Suppressor macrophage (primary cell): ENCODE measurements at regions not wholly inside any gene's neighbourhood (a gene's known extent, or its start where the extent isn't known, plus 50 kb on each side); places are given as distances from the start of the nearest gene placed in this dataset.
"Not testable (repeated sequence)": the region's sequence is repeated elsewhere in the genome, so short reads cannot be mapped to it uniquely, and the experiment has no call there.

Source experiments
- DNase-seq, 4 experiments: peaks; one replicate each; pipeline ENCODE4 v3.0.0-alpha.2; 2020 to 2022

DNA sequence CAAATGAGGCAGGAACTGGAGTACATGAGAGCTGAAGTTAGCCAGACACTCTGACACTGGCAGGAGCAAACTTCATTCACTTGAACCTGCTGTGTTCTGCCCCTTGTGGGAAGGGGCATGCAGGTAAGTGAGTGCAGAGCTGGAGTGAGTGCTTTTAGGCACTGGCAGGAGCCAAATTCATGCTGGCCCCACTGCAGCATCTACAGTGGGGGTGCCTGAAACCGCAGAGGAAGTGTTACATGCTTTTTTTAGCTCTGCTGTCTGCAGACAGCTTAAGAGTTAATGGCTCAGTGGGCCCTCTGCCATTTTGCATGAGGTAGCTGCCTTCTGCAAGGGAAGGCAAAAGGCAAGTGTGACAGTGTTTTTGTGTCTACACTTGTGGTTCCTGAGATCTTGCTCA lies 167.9 kb upstream of the SYNCRIP start:
- no peak for DNase-seq

DNA sequence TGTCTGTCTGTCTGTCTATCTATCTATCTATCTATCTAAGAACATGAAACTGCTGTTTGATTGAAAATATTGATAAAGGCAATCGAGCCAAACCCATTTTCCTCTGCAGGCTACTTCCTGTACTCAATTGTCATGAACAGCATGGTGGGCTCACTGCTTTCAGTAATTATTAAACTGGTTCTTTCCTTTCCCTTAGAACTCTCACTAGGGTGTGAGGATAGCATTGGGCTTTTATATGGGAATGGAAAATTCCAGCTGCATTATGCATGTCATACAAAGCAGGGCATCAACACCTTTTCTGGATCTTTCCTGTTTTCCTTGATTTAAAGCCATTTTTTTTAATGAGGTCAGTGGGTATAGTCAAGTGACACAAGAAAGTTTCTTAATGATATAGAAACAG lies 161.0 kb upstream of the SYNCRIP start:
- no peak for DNase-seq

DNA sequence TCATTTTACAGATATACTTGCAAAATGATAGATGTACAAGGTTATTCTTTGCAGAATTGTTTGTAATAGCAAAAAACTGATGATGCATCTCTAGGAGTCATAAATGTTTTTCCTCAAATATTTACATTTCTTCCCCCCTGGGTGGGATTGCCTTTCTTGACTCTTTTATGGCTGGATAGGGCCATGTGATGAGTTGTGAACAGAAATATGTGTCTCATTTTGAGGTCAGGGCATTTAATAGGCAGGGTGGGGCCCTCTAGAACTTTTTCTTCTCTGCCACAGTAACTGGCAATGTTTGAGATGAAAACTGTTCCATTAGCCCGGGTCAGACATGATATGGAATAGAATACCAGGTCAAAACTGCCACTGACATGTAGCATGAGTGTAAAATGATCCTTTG lies 159.5 kb upstream of the SYNCRIP start:
- DNase-seq, result no peak

DNA sequence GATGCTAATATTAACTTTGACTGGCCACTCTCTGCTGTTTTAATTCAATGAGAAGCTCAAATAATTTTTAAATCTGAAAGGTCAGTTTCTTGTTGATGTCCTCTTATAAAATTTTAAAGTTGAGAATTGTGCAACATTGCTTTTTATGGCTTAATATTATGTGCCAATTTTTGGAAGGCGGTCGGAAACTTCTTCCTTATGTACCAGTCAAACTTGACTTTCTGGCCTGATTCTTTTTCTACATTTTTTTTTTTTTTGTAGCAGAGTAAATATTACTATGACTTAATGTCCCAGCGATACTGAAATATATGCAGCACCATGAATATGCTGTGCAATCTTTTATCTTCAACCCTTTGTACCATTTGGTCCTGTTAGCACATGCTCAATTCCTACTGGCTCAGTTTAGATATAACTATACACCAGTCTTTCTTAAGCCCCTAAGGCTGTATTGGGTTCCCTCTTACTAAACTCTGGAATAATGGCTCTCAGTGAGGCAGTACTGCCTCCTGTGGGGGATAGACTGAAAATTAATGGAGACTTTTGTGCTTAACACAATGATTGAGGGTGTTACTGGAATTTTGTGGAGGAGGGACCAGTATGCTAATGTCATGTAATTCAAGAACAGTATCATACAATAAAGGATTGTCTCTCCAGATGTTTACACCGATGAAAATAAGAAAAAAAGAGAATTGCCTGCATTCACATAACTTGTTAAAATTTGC lies 156.4 kb upstream of the SYNCRIP start:
- DNase-seq, result peak in 1 of 4 experiments; percentile 4

DNA sequence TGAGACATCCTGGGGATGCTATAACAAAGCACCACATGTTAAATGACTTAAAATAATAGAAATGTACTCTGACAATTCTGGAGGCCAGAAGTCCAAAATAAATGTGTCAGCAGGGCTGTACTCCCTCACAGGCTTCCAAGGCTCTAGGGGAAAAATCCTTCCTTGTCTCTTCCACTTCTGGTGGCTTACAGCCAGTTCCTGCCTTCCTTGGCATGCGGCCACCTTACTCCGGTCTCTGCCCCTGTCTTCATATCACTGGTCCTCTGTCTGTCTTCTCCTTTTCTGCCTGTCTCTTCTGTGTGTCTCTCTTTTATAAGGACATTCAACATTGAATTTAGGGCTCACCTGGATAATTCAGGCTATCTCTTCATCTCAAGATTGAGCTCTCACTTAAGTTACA lies 155.3 kb upstream of the SYNCRIP start:
- no peak for DNase-seq

DNA sequence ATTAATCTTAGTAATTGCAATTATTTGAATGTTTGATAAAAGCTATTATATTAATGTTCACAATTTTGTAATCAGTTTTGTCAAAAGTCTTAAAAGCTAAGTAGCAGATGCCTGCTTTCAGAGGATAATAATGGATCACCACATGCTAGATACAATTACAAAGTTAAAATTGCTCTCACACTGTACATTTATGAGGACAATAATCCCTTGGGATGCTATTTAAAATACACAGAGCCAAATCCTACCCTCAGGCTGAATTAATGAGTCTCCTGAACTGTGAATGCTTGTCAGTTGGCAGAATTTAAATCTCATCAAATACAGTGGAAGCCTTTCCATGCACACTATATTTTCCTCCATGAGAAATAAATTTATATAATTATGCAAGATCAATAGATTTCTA lies 153.3 kb upstream of the SYNCRIP start:
- DNase-seq, result no peak

DNA sequence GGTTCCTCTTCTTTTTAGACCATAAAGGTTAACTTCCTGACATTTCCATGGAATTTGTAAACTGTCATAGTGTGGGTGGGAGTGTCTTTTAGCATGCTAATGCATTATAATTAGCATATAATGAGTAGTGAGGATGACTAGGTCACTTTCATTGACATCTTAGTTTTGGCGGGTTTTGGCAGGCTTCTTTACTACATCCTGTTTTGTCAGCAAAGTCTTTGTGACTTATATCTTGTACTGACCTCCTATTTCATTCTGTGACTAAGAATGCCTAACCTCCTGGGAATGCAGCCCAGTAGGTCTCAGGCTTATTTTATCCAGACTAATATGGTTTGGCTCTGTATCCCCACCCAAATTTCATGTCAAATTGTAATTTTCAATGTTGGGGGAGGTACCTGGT lies 149.6 kb upstream of the SYNCRIP start:
- no peak for DNase-seq

DNA sequence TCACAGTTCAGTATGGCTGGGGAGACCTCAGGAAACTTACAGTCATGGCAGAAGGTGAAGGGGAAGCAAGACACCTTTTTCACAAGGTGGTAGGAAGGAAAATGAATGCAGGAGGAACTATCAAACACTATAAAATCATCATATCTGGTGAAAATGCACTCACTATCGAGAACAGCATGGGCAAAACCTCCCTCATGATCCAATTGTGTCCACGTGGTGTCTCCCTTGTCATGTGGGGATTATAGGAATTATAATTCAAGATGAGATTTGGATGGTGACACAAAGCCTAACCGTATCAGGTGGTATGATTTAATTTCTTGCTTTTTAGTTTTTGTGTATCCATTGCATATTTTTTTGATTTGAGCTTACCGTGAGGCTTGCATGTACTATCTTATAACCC lies 133.2 kb upstream of the SYNCRIP start:
- no peak for DNase-seq

DNA sequence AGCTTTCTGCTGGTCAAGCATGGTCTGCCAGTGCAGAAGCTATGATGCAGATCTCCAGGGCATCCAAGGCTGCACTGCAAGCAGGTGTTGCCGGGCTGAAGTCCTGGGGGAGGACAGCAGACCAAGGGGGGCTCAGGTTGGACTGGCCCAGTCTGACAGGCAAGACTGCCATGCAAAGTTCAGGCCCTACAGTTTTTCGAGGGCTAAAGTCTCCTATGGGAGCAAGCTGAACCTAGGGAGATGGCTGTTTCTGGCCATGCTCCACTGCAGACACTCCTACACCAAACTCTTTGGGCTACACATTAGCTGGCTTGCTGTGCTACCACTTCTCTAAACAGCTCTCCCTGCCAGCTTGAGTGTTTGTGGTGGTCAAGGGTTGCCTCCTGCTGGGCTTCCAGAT lies 130.0 kb upstream of the SYNCRIP start:
- peak in 2 of 4 experiments; percentile 7 to 12 for DNase-seq

DNA sequence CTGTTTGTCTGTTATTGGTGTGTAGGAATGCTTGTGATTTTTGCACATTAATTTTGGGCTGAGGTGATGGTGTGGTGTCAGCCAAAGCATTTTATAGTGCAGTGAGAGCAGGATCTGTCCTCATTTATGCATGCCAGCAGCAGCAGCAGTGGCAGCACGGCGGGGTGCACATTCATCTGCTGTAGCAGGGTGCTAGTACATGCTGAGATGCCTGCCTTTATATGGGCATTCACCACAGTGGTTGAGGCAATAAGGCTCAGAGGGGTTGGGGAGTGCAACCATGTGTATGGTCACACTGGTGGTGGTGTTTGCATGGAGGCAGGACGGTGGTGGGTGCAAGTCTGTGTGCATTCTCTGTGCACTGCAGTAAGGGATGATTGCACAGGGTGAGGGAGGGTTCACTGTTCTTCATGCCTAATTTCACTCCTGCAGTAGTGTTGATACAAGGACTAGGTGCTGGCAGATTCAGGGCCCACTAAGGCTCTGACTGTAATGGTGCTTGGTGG lies 129.3 kb upstream of the SYNCRIP start:
- no peak for DNase-seq

DNA sequence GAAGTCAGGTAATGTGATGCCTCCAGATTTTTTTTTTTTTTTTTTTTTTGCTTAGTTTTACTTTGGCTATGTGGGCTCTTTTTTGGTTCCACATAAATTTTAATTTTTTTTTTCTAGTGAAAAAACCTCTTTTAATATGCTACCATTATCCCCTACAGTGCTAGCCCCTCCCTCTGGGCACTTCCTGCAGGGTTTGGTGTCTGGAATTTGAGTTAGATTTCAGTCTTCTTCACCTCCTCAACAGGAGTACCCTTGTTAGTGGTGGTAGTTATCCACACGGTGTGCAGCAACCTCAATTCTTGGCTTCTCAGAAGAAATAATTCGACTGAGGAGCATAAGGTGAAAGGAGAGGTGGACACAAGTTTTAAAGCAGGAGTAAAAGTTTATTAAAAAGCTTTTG lies 128.8 kb upstream of the SYNCRIP start:
- no peak for DNase-seq

DNA sequence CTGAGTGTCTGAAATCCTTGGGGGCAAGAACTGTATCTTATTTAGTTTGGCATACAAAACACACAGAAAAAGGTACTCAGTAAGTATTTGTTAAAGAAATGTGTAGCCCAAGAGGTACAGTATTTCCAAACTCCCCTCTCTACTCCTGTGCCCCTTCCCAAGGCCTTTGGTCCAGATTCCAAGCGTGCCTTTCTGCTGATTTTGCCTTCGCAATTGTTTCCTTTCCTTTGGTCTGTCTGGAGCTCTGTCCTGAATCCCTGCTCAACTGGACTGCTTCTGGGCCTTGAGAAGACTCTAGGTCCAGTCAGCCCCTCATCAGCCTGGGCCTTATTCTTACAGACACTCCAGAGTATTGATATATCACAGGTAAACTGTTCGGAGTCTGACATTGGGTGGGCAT lies 122.2 kb upstream of the SYNCRIP start:
- no peak for DNase-seq

DNA sequence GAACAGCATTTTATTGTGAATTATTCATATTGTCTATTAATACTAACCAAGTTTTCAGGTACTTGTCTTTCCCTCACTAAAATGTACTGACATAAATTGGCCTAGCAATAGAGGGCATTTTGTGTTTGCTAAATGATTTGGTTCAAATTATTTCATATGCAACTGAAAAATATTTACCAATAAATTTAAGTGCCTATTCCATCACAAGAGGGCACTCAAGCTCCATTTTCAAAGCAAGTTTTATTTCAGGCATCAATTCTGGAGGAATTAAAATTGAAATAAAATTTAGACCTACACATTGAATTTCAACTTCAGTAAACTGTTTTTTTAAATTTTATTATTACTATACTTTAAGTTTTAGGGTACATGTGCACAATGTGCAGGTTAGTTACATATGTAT lies 114.3 kb upstream of the SYNCRIP start:
- DNase-seq, result peak in 2 of 4 experiments; percentile 11 to 22

DNA sequence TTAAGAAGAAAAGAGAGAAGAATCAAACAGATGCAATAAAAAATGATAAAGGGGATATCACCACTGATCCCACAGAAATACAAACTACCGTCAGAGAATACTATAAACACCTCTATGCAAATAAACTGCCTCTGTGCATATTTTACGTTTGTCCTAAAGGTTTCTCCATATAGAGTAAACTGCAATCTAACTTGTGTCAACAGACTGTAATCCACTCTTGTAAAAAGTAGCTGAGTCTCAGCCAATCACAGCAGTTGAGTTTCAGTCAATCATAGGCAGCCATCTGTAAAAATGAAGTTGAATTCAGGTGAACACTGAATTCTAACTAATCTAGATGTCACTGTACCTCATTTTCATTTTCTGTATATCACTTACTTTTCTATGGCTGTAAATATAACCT lies 112.2 kb upstream of the SYNCRIP start:
- no peak for DNase-seq

DNA sequence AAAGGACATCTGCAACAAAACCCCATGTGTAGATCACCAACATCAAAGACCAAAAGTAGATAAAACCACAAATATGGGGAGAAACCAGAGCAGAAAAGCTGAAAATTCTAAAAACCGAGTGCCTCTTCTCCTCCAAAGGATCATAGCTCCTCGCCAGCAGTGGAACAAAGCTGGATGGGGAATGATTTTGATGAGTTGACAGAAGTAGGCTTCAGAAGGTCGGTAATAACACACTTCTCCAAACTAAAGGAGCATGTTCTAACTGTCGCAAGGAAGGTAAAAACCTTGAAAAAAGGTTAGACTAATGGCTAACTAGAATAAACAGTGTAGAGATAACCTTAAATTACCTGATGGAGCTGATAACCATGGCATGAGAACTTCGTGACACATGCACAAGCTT lies 109.9 kb upstream of the SYNCRIP start:
- DNase-seq, result no peak

DNA sequence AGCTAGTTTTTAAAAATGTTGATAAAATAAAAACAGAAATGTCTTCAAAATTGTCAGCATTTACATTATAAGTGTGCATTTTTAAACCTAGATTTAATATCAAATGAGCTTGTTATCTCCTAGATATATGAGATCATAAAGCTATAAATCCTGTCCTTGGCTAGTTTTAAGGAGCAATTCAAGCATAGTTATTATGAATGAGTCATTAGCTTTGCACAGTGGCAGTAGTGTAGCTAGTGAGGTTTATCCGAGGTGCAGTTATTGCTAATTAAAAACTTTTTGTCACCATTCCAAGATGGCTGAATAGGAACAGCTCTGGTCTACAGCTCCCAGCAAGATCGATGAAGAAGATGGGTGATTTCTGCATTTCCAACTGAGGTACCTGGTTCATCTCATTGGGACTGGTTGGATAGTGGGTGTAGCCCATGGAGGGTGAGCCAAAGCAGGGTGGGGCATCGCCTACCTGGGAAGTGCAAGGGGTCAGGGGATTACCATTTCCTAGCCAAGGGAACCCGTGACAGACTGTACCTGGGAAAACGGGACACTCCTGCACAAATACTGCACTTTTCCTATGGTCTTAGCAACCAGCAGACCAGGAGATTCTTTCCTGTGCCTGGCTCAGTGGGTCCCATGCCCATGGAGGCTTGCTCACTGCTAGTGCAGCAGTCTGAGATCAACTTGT lies 108.8 kb upstream of the SYNCRIP start:
- DNase-seq, result no peak

DNA sequence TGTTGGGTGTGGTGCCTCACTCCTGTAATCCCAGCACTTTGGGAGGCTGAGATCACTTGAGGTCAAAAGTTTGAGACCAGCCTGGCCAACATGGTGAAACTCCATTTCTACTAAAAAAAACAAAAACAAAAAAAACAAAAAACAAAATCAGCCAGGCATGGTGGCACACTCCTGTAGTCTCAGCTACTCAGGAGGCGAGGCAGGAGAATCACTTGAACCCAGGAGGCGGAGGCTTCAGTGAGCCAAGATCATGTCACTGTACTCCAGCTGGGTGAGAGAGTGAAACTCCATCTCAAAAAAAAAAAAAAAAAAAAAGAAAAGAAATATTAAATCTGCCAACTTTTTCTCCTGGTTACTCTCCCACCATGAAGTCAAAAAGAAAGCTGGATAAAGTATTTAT lies 107.5 kb upstream of the SYNCRIP start:
- DNase-seq, result not testable (repeated sequence)

DNA sequence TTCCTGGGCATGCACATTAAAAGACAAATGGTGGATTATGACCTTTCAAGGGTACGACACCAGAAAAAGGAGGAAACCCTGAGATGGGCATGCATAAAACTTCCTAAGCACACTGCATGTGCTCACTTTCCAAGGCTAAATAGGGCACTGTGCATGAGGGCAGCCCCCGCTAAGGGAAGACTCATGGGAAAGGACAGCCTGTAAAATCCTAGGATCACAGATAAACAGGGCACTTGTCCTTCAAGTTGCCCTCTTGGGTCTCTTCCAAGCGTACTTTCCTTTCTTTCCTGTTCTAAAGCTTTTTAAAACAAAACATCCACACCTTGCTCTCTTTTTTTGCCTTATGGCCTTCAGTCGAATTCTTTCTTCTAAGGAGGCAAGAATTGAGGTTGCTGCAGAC lies 106.5 kb upstream of the SYNCRIP start:
- no peak for DNase-seq

DNA sequence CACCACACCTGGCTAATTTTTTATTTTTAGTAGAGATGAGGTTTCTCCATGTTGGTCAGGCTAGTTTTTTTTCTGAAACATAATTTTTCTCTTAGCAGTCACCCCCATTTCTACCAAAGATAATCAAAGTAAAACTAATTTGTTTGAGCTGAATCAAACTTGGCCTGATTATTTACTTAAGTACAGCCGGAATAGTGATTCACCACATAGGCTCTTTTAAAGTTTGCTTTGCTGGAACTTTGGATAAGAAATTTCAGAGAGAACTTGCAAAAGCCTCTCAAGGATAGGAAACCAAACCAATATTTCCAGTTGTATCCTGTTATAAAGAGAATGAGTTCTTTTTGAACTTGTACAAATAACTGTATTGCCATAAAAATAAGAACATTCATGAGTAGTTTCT lies 105.0 kb upstream of the SYNCRIP start:
- no peak for DNase-seq

DNA sequence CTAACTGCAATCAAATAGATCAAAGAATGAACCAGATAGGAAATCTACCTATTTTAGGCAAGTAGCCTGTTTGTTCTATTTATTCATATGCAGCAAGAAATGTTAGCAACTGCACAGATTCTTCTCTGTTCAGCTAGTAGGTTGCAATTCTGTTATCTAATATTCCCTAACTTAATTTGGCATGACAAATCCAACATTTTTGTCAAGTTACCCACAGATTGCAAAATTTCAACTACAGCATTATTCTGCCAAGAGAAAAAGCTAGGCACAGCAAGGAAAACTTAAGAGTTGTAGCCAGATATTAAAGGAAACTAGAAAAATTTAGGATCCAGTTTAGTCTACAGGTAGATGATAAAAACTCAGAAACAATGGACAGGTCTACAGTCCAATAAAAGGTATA lies 104.4 kb upstream of the SYNCRIP start:
- DNase-seq, result no peak

DNA sequence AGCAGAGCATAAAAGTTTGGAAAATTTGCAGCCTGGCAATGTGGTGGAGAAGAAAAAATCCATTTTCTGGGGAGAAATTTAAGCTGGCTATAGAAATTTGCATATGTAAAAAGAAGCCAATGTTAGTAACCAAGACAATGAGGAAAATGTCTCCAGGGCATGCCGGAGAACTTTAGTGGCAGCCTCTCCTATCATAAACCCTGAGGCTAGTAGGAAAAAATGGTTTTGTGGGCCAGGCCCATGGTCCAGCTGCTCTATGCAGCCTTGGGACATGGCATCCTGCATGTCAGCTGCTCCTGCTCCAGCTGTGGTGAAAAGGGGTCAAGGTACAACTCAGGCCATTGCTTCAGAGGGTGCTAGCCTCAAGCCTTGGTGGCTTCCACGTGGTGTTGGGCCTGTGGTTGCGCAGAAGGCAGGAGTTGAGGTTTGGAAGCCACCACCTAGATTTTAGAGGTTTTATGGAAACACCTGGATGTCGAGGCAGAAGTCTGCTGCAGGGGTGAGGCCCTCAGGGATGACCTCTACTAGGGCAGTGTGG lies 101.8 kb upstream of the SYNCRIP start:
- DNase-seq, result no peak

DNA sequence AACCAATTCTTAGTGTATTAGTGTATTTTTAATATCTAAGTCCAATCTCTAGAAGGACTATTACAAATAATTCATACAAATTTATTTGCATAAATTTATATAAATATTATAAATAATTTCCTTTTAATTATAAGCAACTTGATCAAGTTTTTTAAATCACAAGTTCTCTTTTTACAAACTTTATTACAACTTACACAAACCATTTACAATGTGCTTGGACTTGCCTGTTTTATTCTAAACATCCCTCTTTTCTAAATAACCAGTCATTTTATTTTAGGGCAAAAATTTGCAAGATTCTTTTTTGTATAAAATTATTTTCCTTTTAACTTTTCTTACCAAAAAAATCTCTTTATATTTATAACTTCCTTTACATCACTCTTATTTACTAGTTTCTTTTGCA lies 83.5 kb upstream of the SYNCRIP start:
- no peak for DNase-seq

DNA sequence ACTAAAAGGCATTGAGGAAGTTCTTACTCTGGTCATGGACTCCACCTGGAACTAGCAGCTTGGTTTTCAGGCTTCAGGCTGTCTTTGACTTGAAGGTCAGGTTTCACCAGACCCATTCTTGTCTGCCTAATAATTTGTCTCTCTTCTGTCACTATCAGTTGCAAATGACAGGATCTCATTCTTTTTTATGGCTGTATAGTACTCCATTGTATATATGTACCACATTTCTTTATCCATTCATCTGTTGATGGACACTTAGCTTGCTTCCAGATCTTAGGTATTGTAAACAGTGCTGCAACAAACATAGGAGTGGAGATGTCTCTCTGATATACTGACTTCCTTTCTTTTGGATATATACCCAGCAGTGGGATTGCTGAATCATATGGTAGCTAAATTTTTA lies 73.1 kb upstream of the SYNCRIP start:
- DNase-seq, result no peak

DNA sequence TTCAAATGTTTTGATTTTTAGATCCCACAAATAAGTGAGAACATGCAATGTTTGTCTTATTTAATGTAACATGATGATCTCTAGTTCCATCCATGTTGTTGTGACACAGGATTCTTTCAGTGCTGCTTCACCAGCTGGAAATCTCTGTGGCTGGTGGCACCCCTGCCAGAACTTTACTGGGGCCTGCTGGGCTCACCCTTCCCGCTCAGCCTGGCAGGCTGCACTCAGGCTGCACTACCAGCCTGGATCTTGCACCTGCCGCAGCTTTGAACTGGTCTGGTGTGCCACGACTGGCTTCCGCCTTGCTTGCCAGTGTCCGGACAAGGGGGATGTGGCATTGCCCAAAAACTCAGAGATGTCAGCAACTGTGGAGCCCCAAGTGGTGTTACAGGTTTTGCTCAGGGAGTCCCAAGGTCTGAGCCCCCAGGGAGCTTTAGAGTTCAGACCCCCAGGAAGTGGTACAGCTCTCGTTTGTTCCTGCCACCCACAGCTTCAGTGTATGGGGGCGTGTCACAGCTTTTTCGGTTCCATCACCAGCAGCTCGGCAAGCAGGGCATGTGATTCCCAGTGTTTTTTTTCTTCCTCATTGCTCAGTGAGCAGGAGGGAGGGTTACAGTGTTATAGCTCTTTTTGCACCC lies 72.3 kb upstream of the SYNCRIP start:
- DNase-seq, result no peak
